ENCODE measurements at regions not wholly inside any gene's neighbourhood (a gene's known extent, or its start where the extent isn't known, plus 50 kb on each side); places are given as distances from the start of the nearest gene placed in this dataset.

GRCh38 chr7:25595996-25596395 is 367.7 kb upstream of the NPVF start:
- Histone ChIP-seq H3K36me3 (ENCODE audit: insufficient read depth, low read length) (no peaks in the 10 kb centered on the region), H3F3A (ENCODE audit: insufficient read depth, low read length, poor library complexity, severe bottlenecking) (no peaks in the 10 kb centered on the region), H3K4me2 (ENCODE audit: low read length) (no peak overlapping the region), H3K4me3 (ENCODE audit: low read length) (no peak overlapping the region), H3K9me2 (ENCODE audit: insufficient read depth, low read length) (no peaks in the 10 kb centered on the region), H4K20me1 (ENCODE audit: insufficient read depth) (no peaks in the 10 kb centered on the region), H3K27ac (ENCODE audit: low read length) (no peak overlapping the region), H3K9ac (ENCODE audit: low read length) (no peak overlapping the region), H2AFZ (ENCODE audit: low read depth, low read length) (no peak overlapping the region), H3K27me3 (ENCODE audit: insufficient read depth, low read depth, low read length) (no peaks in the 10 kb centered on the region), H3K79me2 (replicated peaks; ENCODE audit: insufficient read depth, low read length) (no peaks in the 10 kb centered on the region), H3K9me3 (ENCODE audit: low read length) (no peaks in the 10 kb centered on the region)
- TF ChIP-seq REST (IDR thresholded peaks at IDR 0.05; ENCODE audit: borderline replicate concordance) (no peak), TAF1 (IDR thresholded peaks at IDR 0.05; ENCODE audit: low read depth) (no peak), SMC3 (conservative IDR thresholded peaks at IDR 0.05; ENCODE audit: poor library complexity) (no peak), RAD21 (conservative IDR thresholded peaks at IDR 0.05) (no peak), EP300 (conservative IDR thresholded peaks at IDR 0.05; ENCODE audit: poor library complexity, severe bottlenecking) (no peak), EZH2 (IDR thresholded peaks at IDR 0.05; ENCODE audit: borderline replicate concordance, insufficient read depth, low read length, poor library complexity, severe bottlenecking) (no peak), POLR2AphosphoS5 (IDR thresholded peaks at IDR 0.05) (no peak), MXI1 (conservative IDR thresholded peaks at IDR 0.05; ENCODE audit: poor library complexity, severe bottlenecking) (no peak)
- TF ChIP-seq, protein P1, sequence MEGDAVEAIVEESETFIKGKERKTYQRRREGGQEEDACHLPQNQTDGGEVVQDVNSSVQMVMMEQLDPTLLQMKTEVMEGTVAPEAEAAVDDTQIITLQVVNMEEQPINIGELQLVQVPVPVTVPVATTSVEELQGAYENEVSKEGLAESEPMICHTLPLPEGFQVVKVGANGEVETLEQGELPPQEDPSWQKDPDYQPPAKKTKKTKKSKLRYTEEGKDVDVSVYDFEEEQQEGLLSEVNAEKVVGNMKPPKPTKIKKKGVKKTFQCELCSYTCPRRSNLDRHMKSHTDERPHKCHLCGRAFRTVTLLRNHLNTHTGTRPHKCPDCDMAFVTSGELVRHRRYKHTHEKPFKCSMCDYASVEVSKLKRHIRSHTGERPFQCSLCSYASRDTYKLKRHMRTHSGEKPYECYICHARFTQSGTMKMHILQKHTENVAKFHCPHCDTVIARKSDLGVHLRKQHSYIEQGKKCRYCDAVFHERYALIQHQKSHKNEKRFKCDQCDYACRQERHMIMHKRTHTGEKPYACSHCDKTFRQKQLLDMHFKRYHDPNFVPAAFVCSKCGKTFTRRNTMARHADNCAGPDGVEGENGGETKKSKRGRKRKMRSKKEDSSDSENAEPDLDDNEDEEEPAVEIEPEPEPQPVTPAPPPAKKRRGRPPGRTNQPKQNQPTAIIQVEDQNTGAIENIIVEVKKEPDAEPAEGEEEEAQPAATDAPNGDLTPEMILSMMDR (IDR thresholded peaks at IDR 0.05; ENCODE audit: poor library complexity, severe bottlenecking): no peak

DNA sequence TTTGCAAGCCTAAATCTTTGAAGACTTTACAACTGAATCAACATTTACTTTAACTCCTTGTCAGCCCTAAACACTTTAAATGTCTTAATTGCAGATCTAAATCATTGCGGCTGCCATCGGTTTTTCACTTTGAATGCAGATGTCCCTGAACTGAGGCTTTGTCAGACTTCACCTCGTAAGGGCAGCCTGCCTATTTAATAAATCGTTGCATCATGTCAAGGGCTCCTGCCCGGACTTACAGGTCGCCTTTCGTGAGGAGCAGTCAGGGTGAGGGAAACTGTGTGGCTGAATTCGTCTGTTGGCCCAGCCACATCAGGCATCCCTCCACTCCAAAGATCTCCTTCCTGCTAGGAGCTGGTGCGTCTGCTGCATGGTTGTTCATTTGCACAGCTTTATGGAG is 368.2 kb upstream of the NPVF start:
- H3F3A ChIP-seq (ENCODE audit: insufficient read depth, low read length, poor library complexity, severe bottlenecking): no peaks in the 10 kb centered on the region
- no peaks in the 10 kb centered on the region for H4K20me1 ChIP-seq (ENCODE audit: insufficient read depth)
- no peaks in the 10 kb centered on the region for H3K36me3 ChIP-seq (ENCODE audit: insufficient read depth, low read length)
- H3K4me2 ChIP-seq (ENCODE audit: low read length): no peak overlapping the region
- H3K79me2 ChIP-seq (replicated peaks; ENCODE audit: insufficient read depth, low read length): no peaks in the 10 kb centered on the region
- no peaks in the 10 kb centered on the region for H3K9me2 ChIP-seq (ENCODE audit: insufficient read depth, low read length)
- H3K27ac ChIP-seq (ENCODE audit: low read length): no peak overlapping the region
- H2AFZ ChIP-seq (ENCODE audit: low read depth, low read length): no peak overlapping the region
- no peak overlapping the region for H3K9ac ChIP-seq (ENCODE audit: low read length)
- no peaks in the 10 kb centered on the region for H3K9me3 ChIP-seq (ENCODE audit: low read length)
- H3K4me3 ChIP-seq (ENCODE audit: low read length): no peak overlapping the region
- TF ChIP-seq TAF1 (IDR thresholded peaks at IDR 0.05; ENCODE audit: low read depth) (no peak), RAD21 (conservative IDR thresholded peaks at IDR 0.05) (no peak), SMC3 (conservative IDR thresholded peaks at IDR 0.05; ENCODE audit: poor library complexity) (no peak), EZH2 (IDR thresholded peaks at IDR 0.05; ENCODE audit: borderline replicate concordance, insufficient read depth, low read length, poor library complexity, severe bottlenecking) (no peak), POLR2AphosphoS5 (IDR thresholded peaks at IDR 0.05) (no peak), MXI1 (conservative IDR thresholded peaks at IDR 0.05; ENCODE audit: poor library complexity, severe bottlenecking) (no peak), REST (IDR thresholded peaks at IDR 0.05; ENCODE audit: borderline replicate concordance) (no peak), EP300 (conservative IDR thresholded peaks at IDR 0.05; ENCODE audit: poor library complexity, severe bottlenecking) (no peak)
- TF ChIP-seq, protein P1 (IDR thresholded peaks at IDR 0.05; ENCODE audit: poor library complexity, severe bottlenecking): no peak
- H3K27me3 ChIP-seq (ENCODE audit: insufficient read depth, low read depth, low read length): no peaks in the 10 kb centered on the region

Measured in neural cell (in vitro differentiated cells).